DND-41 (cell line): ENCODE measurements at regions not wholly inside any gene's neighbourhood (a gene's known extent, or its start where the extent isn't known, plus 50 kb on each side); places are given as distances from the start of the nearest gene placed in this dataset.

Experiments
- ATAC-seq: fragments of 200-7000 bp; cut with Tn5 transposase; 3 replicates; pipeline ENCODE4 v1.9.1; 2021; ENCODE audit warnings: low read depth; ENCODE audit not compliant: insufficient read depth
- DNase-seq: peaks from one replicate; pipeline ENCODE4 v3.0.0-alpha.2; 2020
- H2AFZ ChIP-seq: 2 replicates; pipeline ENCODE4 v1.6.0; 2012; ENCODE audit warnings: low read depth, low read length
- H3K27ac ChIP-seq: 2 replicates; pipeline ENCODE4 v1.5.1; 2012; ENCODE audit warnings: low read length, inconsistent platforms
- H3K27me3 ChIP-seq: fragments of 200-600 bp; sonication (generic); 2 replicates; pipeline ENCODE4 v1.6.0; 2012; ENCODE audit warnings: low read length, mild to moderate bottlenecking, inconsistent platforms; ENCODE audit not compliant: insufficient read depth, poor library complexity
- H3K36me3 ChIP-seq: 2 replicates; pipeline ENCODE4 v1.5.1; 2012; ENCODE audit warnings: low read length, inconsistent platforms; ENCODE audit not compliant: insufficient read depth
- H3K4me1 ChIP-seq: 2 replicates; pipeline ENCODE4 v1.5.1; 2012; ENCODE audit warnings: mild to moderate bottlenecking, low read length; ENCODE audit not compliant: insufficient read depth
- H3K4me2 ChIP-seq: 2 replicates; pipeline ENCODE4 v1.6.0; 2012; ENCODE audit warnings: mild to moderate bottlenecking, moderate library complexity, low read length, inconsistent platforms; ENCODE audit not compliant: insufficient read depth
- H3K4me3 ChIP-seq, 2 experiments: fragments of 200-600 bp in 1 of 2; shearing (Covaris generic) in 1 of 2; 2 replicates each; pipeline ENCODE4 v1.5.1; 2012 to 2016; ENCODE audit warnings: inconsistent platforms in 2 of 2, low read length in 2 of 2, mild to moderate bottlenecking in 2 of 2, low read depth in 1 of 2, moderate library complexity in 1 of 2
- H3K79me2 ChIP-seq: 2 replicates; pipeline ENCODE4 v1.6.0; 2012; ENCODE audit warnings: low read length, inconsistent platforms; ENCODE audit not compliant: insufficient read depth
- H3K9ac ChIP-seq: 2 replicates; pipeline ENCODE4 v1.6.0; 2012; ENCODE audit warnings: low read depth, mild to moderate bottlenecking, inconsistent platforms, low read length, moderate library complexity
- H3K9me3 ChIP-seq: 2 replicates; pipeline ENCODE4 v1.5.1; 2012; ENCODE audit warnings: low read length, moderate library complexity, mild to moderate bottlenecking, inconsistent platforms; ENCODE audit not compliant: insufficient read depth, severe bottlenecking
- H4K20me1 ChIP-seq: 2 replicates; pipeline ENCODE4 v1.6.0; 2012; ENCODE audit warnings: low read length; ENCODE audit not compliant: insufficient read depth
- EZH2 ChIP-seq: IDR thresholded peaks from 3 replicates; pipeline ENCODE4 v1.6.1; 2012; ENCODE audit warnings: borderline replicate concordance, low read depth, mild to moderate bottlenecking, moderate library complexity, low read length, inconsistent platforms; ENCODE audit not compliant: severe bottlenecking
- TF ChIP-seq, protein P1 (sequence below): IDR thresholded peaks from 2 replicates; pipeline ENCODE4 v1.5.1; 2012; ENCODE audit warnings: borderline replicate concordance, low read length, moderate library complexity, mild to moderate bottlenecking; ENCODE audit not compliant: poor library complexity, severe bottlenecking; ENCODE audit errors: extremely low read depth

DNA sequence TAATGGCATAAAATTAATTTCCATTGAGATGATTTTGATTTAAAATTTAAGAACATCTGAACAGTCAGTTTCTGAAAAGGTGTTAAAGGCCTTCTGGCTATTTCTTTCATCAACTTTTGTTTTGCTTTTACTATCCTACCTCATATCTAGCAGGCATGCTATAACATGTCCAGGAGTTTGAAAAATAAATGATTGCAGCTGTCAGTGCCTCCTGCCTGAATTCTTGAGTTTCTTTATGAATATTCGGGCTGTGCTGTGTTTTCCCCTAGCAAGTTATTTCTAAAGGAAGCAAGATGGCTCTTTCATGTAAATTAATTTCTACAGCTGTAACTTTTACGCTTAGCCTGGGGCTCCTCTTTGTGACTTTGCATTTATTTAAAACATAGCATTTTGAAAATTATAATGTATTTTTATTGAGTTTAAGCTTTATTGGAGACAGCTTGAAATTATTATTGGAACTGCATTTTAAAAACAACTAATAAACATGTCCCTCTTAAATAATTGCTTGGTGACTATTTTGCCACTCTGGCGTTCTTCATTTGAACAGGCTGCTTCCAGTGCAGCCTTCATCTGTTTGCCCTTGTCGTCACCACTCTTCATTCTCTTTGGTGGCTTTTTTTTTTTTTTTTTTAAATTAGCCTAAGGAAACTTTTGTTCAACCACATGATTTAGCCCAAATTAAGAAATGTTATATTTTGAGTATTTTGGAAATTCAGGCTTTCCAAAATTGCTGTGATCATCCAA lies 1083.4 kb upstream of the LRRN3 start:
- Histone ChIP-seq H3K9me3 (no peaks in the 10 kb centered on the region), H3K79me2 (no peaks in the 10 kb centered on the region), H3K36me3 (no peaks in the 10 kb centered on the region), H3K9ac (no peak overlapping the region), H4K20me1 (no peaks in the 10 kb centered on the region), H3K4me3 (no peak overlapping the region), H3K4me1 (peaks cover 12% of the 10 kb centered on the region), H3K4me2 (no peak overlapping the region), H3K27ac (no peak overlapping the region), H2AFZ (no peak overlapping the region), H3K27me3 (no peaks in the 10 kb centered on the region)
- DNase-seq: no peak
- ATAC-seq: no peak
- no peak for TF ChIP-seq EZH2
- TF ChIP-seq, protein P1, sequence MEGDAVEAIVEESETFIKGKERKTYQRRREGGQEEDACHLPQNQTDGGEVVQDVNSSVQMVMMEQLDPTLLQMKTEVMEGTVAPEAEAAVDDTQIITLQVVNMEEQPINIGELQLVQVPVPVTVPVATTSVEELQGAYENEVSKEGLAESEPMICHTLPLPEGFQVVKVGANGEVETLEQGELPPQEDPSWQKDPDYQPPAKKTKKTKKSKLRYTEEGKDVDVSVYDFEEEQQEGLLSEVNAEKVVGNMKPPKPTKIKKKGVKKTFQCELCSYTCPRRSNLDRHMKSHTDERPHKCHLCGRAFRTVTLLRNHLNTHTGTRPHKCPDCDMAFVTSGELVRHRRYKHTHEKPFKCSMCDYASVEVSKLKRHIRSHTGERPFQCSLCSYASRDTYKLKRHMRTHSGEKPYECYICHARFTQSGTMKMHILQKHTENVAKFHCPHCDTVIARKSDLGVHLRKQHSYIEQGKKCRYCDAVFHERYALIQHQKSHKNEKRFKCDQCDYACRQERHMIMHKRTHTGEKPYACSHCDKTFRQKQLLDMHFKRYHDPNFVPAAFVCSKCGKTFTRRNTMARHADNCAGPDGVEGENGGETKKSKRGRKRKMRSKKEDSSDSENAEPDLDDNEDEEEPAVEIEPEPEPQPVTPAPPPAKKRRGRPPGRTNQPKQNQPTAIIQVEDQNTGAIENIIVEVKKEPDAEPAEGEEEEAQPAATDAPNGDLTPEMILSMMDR: no peak

DNA sequence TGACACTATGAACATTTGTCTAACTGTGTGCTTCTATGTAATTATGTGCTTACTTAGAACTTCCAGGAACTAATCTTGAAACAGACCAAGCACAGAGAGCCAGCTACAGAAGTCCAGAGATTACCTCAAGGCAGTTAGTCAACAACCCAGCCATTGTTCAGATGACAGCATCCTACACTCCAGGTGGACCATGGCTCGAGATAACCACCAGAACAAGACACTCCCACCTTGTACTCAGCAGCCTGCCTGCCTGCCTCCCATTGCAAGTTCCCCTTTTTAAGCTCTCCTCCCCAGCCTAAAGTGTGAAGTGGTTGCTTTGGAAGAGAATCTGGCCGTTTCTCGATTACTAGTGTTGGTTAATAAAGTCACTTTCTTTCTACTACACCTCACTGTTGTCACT lies 1080.6 kb upstream of the LRRN3 start:
- H3K27me3 ChIP-seq: no peaks in the 10 kb centered on the region

DNA sequence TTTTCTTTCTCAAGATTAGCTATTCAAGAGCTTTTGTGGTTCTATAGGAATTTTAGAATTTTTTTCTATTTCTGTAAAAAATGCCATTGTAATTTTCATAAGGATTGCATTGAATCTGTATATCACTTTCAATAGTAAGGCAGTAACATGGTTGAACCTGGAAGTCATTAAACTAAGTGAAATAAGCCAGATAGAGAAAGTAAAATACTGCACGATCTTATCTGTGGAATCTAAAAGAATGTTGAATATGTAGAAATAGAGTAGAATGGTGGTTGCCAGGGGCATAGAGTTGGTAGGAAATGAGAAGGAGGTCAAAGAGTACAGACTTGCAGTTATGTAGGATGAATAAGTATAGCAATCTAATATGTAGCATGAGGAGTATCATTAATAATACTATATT lies 1073.5 kb upstream of the LRRN3 start:
- Histone ChIP-seq H3K27me3 (no peaks in the 10 kb centered on the region), H3K36me3 (no peaks in the 10 kb centered on the region), H4K20me1 (no peaks in the 10 kb centered on the region), H3K9ac (no peak overlapping the region), H3K9me3 (no peaks in the 10 kb centered on the region), H3K79me2 (no peaks in the 10 kb centered on the region), H2AFZ (no peak overlapping the region), H3K4me2 (no peak overlapping the region), H3K4me3 (no peak overlapping the region), H3K4me1 (no peaks in the 10 kb centered on the region), H3K27ac (no peak overlapping the region)
- ATAC-seq: 0 out of 3 replicates have a peak, but pooled peaks have one; percentile 35
- TF ChIP-seq EZH2: no peak
- TF ChIP-seq, protein P1: no peak
- no peak for DNase-seq

More for the DNA sequence above, 1080.6 kb upstream of the LRRN3 start:
- 0 out of 3 replicates have a peak, but pooled peaks have one; percentile 33 for ATAC-seq
- H3K4me2 ChIP-seq: no peak overlapping the region
- no peaks in the 10 kb centered on the region for H3K9me3 ChIP-seq
- no peaks in the 10 kb centered on the region for H3K79me2 ChIP-seq
- no peaks in the 10 kb centered on the region for H4K20me1 ChIP-seq
- H3K27ac ChIP-seq: 0 out of 2 replicates have a peak overlapping the region, but pooled peaks have one; percentile 38
- peaks cover 8% of the 10 kb centered on the region; the same call in 1 of the 2 replicates for H3K4me1 ChIP-seq
- H3K4me3 ChIP-seq: no peak overlapping the region
- H3K36me3 ChIP-seq: no peaks in the 10 kb centered on the region
- H2AFZ ChIP-seq: peak overlapping the region; percentile 29; the same call in 1 of the 2 replicates
- DNase-seq: no peak
- H3K9ac ChIP-seq: no peak overlapping the region
- TF ChIP-seq, protein P1: no peak
- no peak for TF ChIP-seq EZH2
